DMS 273 (cell line): ENCODE measurements at regions not wholly inside any gene's neighbourhood (a gene's known extent, or its start where the extent isn't known, plus 50 kb on each side); places are given as distances from the start of the nearest gene placed in this dataset.

Experiments
- DNase-seq: peaks from one replicate; lab custom pipeline; 2025; ENCODE audit not compliant: unreplicated experiment; lab: John Stamatoyannopoulos, UW

DNA sequence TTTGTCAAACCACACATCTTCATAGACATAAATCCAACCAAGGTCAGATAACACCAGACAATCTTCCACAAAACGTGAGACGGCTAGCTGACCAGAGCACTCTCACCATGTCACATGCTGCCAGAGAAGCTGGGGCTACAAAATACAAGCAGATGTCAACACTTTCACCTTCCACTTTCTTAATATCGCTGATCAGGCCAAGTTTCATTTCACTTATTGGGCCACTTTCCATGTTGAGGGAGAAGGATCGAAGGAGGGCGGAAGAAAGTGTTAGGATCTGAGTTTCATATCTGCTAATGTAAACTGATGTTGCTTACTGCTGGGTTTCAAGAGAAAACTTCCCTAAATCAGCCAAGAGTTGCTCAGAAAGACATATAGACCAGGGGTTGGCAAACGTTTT, 177.0 kb upstream of the PRDM1 start:
- no peak for DNase-seq

DNA sequence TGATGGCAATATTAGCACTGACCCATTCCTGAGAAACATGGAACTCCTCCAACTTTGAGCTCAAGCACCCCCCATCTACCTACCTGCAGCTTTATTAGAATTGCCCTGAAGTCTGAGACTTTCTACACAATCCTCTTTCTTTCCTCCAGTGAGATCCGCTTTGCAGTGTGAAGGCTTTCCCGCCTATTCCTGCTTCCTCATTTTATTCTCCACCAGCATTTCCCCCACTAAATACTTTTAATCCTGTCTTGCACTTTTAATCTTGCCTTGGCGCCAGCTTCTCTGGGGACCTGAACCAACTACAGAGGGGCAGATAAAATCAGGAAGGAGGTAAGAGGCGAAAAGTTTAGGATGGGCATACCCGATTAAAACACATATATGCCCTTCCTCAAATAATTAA, 178.1 kb upstream of the PRDM1 start:
- DNase-seq: no peak

DNA sequence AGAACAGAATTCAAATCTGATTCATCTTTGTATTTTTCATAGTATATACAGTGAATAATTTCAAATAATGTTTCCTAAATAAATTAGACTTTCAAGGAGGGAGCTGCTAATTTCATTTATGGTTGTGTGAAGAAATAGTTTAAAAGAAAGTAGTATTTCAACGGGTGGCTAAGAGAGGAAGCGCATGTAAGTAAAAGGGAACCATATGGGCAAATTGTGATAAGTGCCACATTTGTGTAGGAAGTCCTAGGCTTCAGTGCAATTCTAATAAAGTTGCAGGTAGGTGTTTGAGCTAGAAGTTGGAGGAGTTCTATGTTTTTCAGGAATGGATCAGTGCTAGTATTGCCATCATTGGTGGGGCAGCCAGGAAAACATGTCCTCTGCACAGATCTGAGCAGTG, 178.8 kb upstream of the PRDM1 start:
- DNase-seq: no peak

DNA sequence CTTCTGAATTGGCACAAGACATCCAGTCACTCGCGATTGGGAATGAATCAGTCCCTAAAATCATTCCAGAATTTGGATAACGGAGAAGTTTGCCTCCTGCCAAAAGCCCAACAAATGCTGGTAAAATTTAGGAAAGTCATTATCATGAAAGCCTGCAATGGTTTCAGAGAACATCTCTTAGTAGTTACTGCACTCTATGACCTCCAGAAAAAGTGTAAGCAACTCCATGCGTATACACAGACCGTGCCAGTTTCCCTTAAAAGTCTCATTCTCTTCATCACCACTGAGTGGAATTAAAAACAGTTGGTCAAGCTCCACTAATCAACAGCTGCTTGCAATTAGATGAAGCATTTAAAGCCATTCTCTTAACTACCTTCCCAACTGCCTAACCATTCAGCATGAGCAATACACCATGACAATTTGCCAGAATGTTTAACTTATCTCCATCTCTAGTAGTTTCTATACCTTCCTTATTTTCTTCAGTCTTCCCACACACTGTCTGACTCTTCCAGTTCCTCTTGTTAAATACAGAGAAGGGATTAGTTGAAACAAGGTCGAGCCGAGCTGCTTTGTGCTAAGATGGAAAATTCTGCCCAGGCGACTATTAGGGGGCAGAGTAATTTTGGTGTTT, 183.6 kb upstream of the PRDM1 start:
- peak; percentile 61 for DNase-seq

DNA sequence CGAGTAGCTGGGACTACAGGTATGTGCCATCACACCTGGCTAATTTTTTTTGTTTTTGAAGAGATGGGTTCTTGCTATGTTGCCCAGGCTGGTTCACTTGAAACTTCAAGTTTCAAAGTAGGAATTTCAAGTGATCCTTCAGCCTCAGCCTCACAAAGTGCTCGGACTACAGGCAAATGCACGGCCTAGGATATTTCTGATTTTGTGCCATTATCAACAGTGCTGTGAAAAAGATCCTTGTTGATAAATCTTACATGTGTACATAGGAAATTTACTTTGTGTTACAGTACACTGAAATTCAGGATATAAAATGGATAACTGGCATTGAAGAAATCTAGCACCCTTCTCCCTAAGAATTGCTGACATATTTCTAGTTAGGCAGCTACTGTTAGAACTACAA, 184.6 kb upstream of the PRDM1 start:
- DNase-seq: no peak

DNA sequence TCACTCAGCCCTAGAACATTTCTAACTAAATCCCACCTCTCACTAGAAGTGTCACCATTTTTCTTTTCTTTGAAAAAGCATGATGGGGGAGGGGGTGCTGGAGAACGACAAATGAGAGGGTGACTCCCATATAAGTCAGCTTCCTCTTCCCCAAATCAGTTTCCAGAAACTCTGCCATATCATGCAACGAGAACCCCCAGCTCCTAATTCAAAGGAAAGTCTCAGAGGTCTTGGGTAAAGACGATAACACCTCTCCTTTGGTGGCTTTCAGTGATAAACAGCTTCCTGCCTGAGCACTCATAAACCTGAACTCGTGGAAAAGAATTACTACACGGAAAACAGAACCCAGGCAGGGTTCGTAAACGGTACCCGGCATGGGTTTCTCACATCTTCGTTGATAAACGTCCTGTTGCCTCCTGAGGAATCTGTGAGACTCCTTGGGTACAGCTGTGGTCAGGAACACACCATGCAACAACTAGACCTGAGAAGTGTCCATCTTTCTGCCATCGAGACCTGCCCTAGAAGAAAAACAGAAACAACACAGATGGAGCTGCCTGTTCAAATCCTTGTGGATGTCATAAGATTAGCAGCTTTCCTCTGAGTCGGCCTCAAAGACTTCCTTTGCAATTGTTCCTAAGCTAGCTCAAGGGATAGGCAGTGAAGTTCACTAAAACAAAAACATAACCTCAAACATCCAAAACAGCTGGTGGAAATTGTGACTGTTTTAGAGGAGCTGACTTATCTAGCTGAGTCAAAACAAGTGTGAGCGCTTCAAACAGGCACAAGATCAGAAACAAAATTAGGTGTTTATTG, 185.8 kb upstream of the PRDM1 start:
- no peak for DNase-seq

DNA sequence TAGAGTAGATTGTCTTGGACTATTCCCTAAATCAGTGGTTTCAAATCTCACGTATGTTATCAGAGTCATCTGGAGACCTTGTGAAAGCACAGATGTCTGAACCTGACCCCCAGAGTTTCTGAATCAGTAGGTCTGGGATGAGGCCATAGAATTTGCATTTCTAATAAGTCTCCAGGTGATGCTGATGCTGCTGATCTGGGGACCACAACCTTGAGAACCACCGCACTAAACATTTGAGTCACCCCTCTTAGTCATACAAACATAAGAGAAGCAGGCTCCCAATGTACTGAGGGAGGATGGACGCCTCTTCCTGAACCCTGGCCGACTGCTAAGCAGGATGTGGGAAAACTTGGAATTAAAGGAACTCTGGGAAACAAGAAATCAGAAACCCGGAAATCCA, 187.8 kb upstream of the PRDM1 start:
- no peak for DNase-seq

DNA sequence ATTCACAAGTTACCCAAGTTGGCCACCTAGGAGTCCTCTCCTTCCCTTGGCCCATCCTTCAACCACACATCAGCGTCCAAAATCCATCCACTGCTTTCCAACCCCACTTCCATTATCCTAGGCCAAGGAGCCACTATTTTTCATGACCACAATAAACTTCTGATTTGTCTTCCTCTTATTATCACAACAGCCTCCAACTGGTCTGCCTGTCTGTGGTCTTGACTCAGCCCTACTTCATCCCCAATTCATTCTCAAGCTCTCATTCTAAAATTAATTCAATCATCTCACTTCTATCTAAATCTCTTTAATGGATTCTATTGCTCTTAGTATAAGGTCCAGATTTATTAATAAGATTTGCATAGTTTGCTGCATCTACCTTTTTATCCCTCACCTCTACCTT, 189.0 kb upstream of the PRDM1 start:
- DNase-seq: no peak

DNA sequence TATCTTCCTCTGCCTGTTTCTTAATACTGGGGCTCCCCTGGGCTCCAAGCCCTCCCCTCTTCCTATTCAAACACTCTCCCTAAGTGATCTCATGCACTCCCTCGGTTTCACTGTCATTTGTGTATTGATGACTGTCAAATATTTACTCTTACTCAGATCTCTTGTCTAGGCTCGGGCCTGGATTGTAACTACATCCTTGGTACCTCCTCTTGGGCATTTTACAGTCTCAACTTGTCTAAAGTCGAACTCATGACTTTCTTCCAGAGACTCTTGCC, 189.4 kb upstream of the PRDM1 start:
- DNase-seq: no peak

DNA sequence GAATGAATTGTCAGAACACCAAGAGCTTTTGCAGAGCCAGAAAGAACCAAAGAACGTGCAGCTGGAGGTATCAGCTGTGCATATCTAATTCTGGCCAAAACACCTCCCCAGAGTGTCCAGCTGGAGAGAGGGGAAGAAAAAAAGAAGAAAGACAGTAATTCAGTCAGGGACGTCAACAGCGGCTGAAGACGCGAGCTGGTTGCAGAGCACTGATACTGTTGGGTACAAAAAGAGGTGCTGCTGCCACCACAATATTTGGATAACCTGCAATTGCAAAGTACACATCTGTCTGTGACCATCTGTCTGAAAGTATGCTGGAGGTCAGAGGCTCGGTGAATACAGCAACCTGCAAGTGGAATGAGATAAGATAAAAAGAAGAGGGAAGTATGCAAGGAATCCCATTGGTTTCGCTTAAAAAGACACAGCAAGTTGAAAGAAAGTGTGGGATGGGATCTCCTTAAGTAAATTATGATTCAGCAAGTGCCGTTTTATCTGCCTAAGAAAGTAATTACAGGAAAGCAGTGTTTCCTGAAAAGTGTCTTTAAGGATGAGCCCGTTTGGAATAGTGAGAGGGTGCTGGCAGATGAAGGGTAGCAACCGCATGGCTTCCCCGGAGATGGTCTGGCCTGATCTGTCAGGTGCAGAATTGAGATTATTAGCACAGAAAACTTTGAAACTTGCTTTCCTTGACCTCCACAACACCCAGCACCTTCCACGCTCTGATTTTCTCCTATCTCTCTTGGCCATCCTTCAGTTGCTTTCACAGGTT, 189.9 kb upstream of the PRDM1 start:
- peak; percentile 45 for DNase-seq

DNA sequence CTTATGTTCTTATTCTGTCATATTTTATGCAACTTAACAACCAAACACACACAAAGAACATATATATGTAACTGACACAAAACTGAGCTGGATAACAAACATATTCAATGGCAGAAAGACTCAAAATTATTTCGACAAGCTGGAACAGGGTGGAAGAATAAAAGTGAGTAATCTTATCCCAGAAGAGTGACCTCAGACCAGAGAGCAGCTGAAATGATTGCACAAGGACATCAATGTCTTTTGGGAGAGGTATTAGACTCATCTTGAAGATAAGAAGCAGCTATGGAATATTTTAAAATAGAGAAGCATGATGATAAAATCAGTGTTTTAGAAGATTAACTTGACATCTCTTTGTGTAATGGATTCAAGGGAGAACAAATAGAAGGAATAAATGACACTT, 191.6 kb upstream of the PRDM1 start:
- no peak for DNase-seq

DNA sequence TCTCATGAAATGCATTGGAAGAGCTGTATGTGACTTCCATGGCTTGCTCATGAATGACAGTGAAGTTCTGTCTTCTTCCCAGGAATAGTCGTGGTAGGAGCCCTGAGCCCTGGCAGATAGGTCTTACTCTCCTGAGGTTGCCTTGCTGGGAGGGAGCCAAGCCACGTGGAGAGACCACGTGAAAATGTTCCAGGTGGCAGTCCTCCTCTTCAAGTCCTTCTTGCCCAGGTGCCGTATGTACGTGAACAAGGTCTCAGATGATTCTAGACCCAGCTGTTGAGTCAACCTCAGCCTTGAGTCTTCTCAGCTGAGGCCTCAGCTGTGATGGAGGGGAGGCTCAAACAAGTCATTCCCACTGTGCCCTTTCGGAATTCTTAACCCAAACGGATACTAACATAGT, 192.4 kb upstream of the PRDM1 start:
- no peak for DNase-seq

DNA sequence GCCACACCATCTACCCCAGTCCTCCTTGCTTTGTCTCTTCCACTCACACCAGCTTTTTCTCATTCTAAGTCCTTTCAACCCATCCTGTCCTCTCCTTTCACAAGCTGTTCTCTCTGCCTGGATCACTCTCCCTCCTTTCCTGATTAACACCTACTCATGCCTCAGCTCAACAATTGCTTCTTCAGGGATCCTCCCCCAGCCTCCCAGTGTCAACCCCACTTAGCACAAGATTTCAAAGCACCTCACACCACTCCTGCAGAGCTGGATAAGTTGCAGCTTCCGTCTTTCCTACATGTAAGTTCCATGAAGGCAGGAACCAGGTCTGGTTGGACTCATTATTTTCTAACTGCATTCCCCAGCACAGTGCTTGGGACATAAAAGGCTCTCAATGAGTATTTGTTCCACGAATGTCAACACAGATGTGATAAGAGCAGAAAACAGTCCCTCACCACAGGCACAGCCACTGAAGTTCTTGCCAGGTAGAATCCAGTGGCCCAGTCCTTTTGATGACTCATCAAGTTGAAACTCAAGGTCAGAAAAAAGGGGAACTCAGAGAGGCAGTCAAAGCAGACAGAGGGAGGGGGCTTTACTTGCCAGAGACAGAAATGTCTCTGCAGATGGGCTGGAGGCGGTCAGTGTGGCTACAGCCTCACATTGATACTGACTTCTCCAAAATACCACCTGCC, 193.4 kb upstream of the PRDM1 start:
- DNase-seq: no peak

DNA sequence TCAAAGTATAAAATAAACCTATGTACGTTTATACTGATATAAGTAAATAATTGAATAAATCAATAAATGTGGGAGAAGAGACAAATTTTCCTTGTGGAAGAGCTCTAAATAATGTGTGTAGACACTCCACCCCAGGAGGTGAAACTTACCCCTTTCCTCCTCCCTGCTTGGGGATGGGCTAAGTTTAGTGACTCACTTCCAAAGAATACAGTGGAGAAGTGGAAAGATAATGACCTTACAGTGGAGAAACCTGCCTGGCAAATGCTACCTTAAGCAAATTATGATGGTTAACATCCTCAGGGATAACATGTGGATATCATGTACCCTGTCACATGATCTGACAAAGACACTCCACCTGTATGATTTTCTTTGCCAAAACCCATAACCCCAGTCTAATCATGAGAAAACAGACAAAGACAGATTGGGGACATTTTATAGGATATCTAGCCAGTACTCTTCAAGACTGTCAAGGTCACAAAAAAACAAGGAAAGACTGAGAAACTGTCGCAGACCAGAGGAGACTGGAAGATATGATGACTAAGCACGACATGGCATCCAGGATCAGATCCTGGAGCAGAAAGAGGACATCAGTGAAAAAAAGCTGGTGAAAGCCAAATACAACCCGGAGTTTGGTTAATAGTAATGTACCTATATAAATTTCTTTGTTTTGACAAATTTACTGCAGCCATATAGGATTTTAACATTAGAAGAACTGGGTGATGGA, 195.5 kb upstream of the PRDM1 start:
- DNase-seq: no peak

DNA sequence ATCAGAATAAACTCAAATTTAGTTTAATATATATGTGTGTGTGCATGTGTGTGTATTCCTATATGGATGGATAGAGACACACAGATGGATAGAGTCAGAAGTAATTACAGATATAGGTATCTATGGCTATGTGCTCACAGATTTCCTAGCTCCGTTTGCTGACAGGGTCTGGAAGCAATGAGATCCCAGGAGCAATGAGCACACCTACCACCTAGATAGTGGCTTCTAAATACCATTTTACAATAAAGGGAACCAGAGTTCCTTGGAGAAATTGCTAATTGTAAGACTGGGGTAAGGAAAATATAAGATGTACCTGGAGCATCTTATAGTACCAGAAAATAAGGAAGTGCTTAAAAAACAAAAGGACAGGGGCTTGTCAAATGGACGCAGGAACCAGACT, 196.2 kb upstream of the PRDM1 start:
- DNase-seq: no peak

DNA sequence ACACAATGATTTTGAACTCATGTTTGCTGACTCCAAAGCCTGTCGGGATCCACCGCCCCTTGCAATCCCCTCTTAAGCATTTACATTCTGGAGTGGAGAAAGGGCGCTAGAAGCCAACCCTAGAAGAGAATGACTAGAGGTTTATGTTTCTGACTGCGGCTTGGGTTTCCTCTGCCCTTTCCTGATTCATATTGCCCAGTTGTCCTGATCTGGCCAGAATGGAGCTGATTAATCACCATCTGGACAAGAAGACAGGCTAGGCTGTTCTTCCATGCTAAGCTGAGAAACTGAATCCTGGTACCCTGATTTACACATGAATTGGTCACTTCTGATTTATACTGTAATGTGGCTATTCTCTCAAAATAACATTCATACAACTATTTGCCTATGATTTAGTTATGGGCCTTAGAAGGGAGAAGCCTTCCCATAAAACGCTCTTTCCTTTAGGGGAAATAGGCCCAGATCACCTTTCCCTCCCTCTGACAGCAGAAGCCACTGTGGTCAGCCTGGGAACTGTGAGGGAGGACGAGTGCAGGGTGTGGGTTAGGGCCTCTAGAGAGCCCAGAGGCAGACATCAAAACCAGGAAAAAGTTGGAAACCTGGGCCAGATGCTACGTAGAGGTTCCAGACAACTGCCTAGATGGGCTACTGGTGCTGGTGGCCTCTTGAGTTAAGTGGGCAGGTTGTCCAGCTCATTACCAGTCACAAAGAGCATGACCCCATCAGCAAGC, 199.2 kb upstream of the PRDM1 start:
- no peak for DNase-seq

DNA sequence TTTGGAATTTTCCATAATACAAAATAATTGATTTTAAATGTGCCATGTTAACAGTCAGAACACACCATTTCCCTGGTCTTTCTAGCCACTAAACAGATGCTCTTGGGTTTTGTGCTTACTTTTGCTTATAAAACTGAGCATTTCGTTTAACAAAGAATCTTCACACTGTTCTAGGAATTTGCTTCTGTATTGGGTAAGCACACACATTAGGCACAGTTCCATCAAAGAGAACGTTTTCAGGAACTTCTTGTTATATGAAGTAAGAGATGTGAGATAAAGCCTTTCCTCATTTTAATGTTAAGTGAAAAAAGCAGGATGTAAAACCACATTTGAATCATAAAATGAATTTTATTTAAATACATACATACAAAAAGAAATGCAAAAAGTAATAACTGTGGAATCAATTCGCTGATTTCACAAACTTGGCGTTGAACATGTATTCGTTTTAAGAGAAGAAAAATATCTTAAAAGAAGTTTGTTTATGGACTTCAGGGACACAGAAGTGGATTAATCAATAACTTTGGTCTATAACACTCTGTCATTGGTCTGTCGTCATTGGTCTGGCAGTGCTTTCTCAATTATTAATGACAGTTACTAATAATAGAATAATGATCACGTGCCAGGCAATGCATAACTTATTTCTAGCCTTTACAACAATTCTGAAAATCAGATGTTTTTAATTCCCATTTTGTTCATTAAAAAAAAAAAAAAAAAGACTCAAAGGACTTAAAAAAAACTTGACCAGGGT, 199.9 kb upstream of the PRDM1 start:
- no peak for DNase-seq

DNA sequence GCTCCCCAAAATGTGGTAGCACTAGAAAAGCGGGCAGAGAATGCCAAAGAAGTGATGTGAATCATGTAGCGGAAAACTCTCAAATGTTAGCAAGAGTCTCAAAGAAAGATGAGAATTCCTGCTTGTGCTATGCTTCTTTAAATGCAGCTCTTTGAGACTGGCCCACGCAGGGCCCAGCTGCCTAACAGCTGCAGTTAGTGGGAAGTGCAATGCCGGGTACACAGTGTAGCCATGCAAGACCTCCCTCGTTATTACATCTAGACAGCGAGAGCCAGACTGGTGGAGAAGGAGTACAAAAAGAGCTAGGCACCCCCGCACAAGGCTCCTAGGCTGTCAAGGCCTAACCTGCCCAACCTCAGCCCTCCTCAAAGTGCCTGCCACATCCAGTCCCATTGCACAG, 201.7 kb upstream of the PRDM1 start:
- DNase-seq: no peak

DNA sequence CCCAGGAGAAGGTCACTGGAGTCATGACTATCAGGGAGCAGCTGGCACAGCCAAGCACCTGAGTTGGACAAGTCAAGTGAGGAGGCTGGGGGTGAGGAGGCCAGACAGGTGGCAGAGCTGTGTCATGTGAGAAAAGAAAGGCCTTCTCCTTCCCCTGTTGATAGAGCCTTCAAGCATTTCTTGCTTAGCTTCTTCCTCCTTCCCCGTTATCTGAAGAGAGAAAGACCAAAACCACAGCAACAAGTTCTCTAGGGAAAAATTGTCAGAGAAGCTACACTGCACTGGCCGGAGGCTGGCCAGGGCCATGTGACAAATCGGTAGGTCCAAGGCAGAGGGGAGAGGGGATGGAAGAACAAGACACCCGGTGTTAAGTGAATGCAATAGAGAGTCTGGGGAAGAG, 202.1 kb upstream of the PRDM1 start:
- no peak for DNase-seq

DNA sequence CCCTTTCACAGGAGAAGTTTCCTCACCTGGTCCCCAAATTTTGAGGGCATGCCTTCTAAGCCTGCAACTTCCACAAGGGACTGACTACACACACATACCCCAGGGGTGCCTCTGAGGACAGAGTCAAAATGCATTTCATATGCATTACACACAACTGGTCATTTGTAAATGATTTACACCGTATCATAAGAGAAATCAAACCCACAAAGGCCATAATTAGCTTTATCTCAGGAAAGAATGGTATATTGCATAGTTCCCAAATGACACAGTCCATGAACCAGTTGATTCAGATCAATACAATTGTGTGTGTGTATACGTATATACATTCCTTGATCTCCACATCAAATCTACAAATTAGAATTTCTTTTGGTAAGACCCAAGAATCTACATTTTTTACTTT, 203.3 kb upstream of the PRDM1 start:
- no peak for DNase-seq
